GM12878 (cell line): ENCODE measurements at regions not wholly inside any gene's neighbourhood (a gene's known extent, or its start where the extent isn't known, plus 50 kb on each side); places are given as distances from the start of the nearest gene placed in this dataset.

Experiments used
- ATAC-seq: fragments of 200-7000 bp; cut with Tn5 transposase; 3 replicates; pipeline ENCODE4 v1.9.1; 2020; ENCODE audit warnings: mild to moderate bottlenecking, moderate library complexity
- BruUV-seq: library from RNA; stranded (reverse); fragments of 400-500 nt; replicated peaks from 2 replicates; lab custom pipeline; 2021; lab: Mats Ljungman, UMichigan
- CTCF ChIA-PET: fragments of 300-600 bp; sonication (Branson Sonifier 250); formaldehyde crosslinking; extraction: SDS; loops from one replicate; lab custom pipeline; 2021; ENCODE audit warnings: inconsistent platforms; lab: Yijun Ruan, JAX
- POLR2A ChIA-PET: fragments of 350-600 bp; formaldehyde crosslinking; extraction: SDS; loops from one replicate; lab custom pipeline; 2021; ENCODE audit warnings: inconsistent platforms; lab: Charles Lee
- RAD21 ChIA-PET: fragments of 300-600 bp; sonication (Branson Sonifier 250); formaldehyde crosslinking; loops from one replicate; lab custom pipeline; 2023; ENCODE audit warnings: antibody characterized with exemption; ENCODE audit not compliant: unreplicated experiment; lab: Charles Lee
- SMC1A ChIA-PET: fragments of 300-600 bp; sonication (Branson Sonifier 250); formaldehyde crosslinking; loops from one replicate; lab custom pipeline; 2023; ENCODE audit not compliant: unreplicated experiment, uncharacterized antibody; lab: Charles Lee
- DNase-seq: peaks from one replicate; pipeline ENCODE4 v3.0.0-alpha.2; 2011; ENCODE audit warnings: low read depth, low spot score
- FAIRE-seq: peaks from 3 replicates; lab custom pipeline; 2011; peaks lifted over from hg19 to GRCh38; lab: Jason Lieb, UNC
- H2AFZ ChIP-seq: 2 replicates; pipeline ENCODE4 v1.6.0; 2011; ENCODE audit warnings: low read depth, low read length, control low read depth; ENCODE audit not compliant: control insufficient read depth
- H3K27ac ChIP-seq: 2 replicates; pipeline ENCODE4 v1.5.1; 2011; ENCODE audit warnings: control low read depth; ENCODE audit not compliant: control insufficient read depth, insufficient read depth
- H3K27me3 ChIP-seq, 2 experiments: replicated peaks in 1 of 2; 2 replicates each; pipeline versions ENCODE4 v1.6.0 to v1.6.1; 2011; ENCODE audit warnings: low read length in 1 of 2; ENCODE audit not compliant: control insufficient read depth in 2 of 2, insufficient read depth in 2 of 2
- H3K36me3 ChIP-seq, 2 experiments: 2 replicates each; pipeline ENCODE4 v1.5.1; 2011; ENCODE audit warnings: low read length in 1 of 2; ENCODE audit not compliant: control insufficient read depth in 2 of 2, insufficient read depth in 2 of 2
- H3K4me1 ChIP-seq: 2 replicates; pipeline ENCODE4 v1.6.1; 2011; ENCODE audit warnings: mild to moderate bottlenecking, low read length, moderate library complexity, mixed read lengths; ENCODE audit not compliant: control insufficient read depth, insufficient read depth
- H3K4me2 ChIP-seq: 2 replicates; pipeline ENCODE4 v1.6.0; 2011; ENCODE audit warnings: control low read depth; ENCODE audit not compliant: control insufficient read depth, insufficient read depth
- H3K4me3 ChIP-seq: fragments of 200-600 bp; sonication (generic); 2 replicates; pipeline ENCODE4 v1.5.1; 2016
- H3K79me2 ChIP-seq: 2 replicates; pipeline ENCODE4 v1.6.0; 2011; ENCODE audit warnings: low read length; ENCODE audit not compliant: control insufficient read depth, insufficient read depth
- H3K9ac ChIP-seq: 2 replicates; pipeline ENCODE4 v1.8.0; 2011; ENCODE audit warnings: low read length, control low read depth, mixed read lengths; ENCODE audit not compliant: control insufficient read depth, insufficient read depth
- H3K9me3 ChIP-seq: replicated peaks from 3 replicates; pipeline ENCODE4 v1.5.1; 2011; ENCODE audit warnings: mild to moderate bottlenecking, low read length; ENCODE audit not compliant: control insufficient read depth, insufficient read depth
- H4K20me1 ChIP-seq: 2 replicates; pipeline ENCODE4 v1.6.0; 2011; ENCODE audit not compliant: control insufficient read depth, insufficient read depth
- CBFB ChIP-seq: IDR thresholded peaks from 2 replicates; pipeline ENCODE4 v1.6.1; 2016; ENCODE audit warnings: antibody characterized with exemption, low read depth
- CTCF ChIP-seq, 3 experiments: IDR thresholded peaks in 2 of 3; conservative IDR thresholded peaks in 1 of 3; 2 replicates each; pipeline ENCODE4 v1.5.1; 2011; ENCODE audit warnings: low read depth in 3 of 3, low read length in 3 of 3, mild to moderate bottlenecking in 3 of 3, control low read depth in 2 of 3, moderate library complexity in 2 of 3, inconsistent platforms in 1 of 3, mixed read lengths in 1 of 3; ENCODE audit not compliant: control insufficient read depth in 2 of 3, insufficient read depth in 1 of 3; ENCODE audit errors: extremely low read depth in 1 of 3
- DPF2 ChIP-seq: fragments of 450-650 bp; IDR thresholded peaks from 2 replicates; pipeline ENCODE4 v1.6.1; 2017; ENCODE audit warnings: mild to moderate bottlenecking
- ESRRA ChIP-seq: IDR thresholded peaks from 2 replicates; pipeline ENCODE4 v1.6.1; 2012; ENCODE audit warnings: mild to moderate bottlenecking, low read length, improper control_type of control experiment
- NBN ChIP-seq: fragments of 450-650 bp; IDR thresholded peaks from 2 replicates; pipeline ENCODE4 v1.6.1; 2016
- NFIC ChIP-seq: IDR thresholded peaks from 2 replicates; pipeline ENCODE4 v1.6.1; 2012; ENCODE audit warnings: low read depth, mild to moderate bottlenecking, inconsistent platforms, low read length, moderate library complexity
- POLR2AphosphoS5 ChIP-seq: IDR thresholded peaks from 2 replicates; pipeline ENCODE4 v1.6.1; 2011; ENCODE audit warnings: mild to moderate bottlenecking, low read length, inconsistent platforms
- SUPT20H ChIP-seq: IDR thresholded peaks from 2 replicates; pipeline ENCODE4 v1.6.1; 2011; ENCODE audit warnings: low read depth, mild to moderate bottlenecking, low read length, moderate library complexity, borderline replicate concordance; ENCODE audit not compliant: control insufficient read depth
- YY1 ChIP-seq: IDR thresholded peaks from 2 replicates; pipeline ENCODE4 v1.6.1; 2011; ENCODE audit warnings: low read depth, mild to moderate bottlenecking, low read length
- ZNF207 ChIP-seq: fragments of 450-650 bp; IDR thresholded peaks from 2 replicates; pipeline ENCODE4 v1.6.1; 2014; ENCODE audit warnings: antibody characterized with exemption, mild to moderate bottlenecking, borderline replicate concordance
- ZNF24 ChIP-seq: fragments of 450-650 bp; IDR thresholded peaks from 2 replicates; pipeline ENCODE4 v1.6.1; 2017; ENCODE audit warnings: antibody characterized with exemption, mild to moderate bottlenecking
- WGBS: methylation state at CpG from one replicate; pipeline ENCODE4 v1.1.6; 2016; ENCODE audit warnings: low lambda C conversion rate; ENCODE audit not compliant: insufficient replicate concordance, insufficient coverage; ENCODE audit errors: missing lambda C conversion rate; 5-methylcytosine and 5-hydroxymethylcytosine counted together
- in situ Hi-C: fragments of 300-500 bp; cut with MboI; formaldehyde crosslinking; loops from 9 replicates; pipeline ENCODE4 v1.14.3; 2018; ENCODE audit warnings: mixed read lengths
- intact Hi-C: fragments of 100-400 bp; cut with micrococcal nuclease; formaldehyde crosslinking; loops from one replicate; pipeline ENCODE4 v1.14.2; 2022; ENCODE audit not compliant: unreplicated experiment
- TF ChIP-seq, protein P1 (sequence below): fragments of 450-650 bp; IDR thresholded peaks from 2 replicates; pipeline ENCODE4 v1.6.1; 2017; ENCODE audit warnings: mild to moderate bottlenecking, moderate library complexity
- TF ChIP-seq, protein P2 (sequence below): fragments of 450-650 bp; IDR thresholded peaks from 2 replicates; pipeline ENCODE4 v1.6.1; 2017; ENCODE audit warnings: borderline replicate concordance

DNA sequence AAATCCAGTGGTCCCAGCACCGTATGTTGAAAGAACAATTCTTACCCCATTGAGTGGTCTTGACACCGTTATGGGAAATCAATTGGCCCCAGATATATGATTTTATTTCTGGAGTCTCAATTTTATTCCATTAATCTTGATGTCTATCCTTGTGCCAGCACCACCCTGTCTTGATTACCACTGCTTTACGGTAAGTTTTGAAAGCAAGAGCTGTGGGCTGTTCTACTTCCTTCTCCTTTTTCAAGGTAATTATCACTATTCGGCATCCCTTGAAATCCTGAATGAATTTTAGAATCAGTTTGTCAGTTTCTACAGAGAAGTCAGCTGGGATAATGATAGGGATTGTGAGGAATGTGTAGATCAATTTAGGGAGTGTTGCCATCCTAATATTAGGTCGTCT lies 160.8 kb upstream of the SFSWAP start:
- WGBS: 22% methylated on average over 5 of the region's 5 CpGs

More for the DNA sequence above, 160.8 kb upstream of the SFSWAP start:
- no peaks in the 10 kb centered on the region for H4K20me1 ChIP-seq
- DNase-seq: no peak
- H3K9ac ChIP-seq: no peak overlapping the region
- H3K27me3 ChIP-seq: peaks cover 0 to 1% of the 10 kb centered on the region in 2 experiments; a peak in 2 of 4 replicates
- no peak overlapping the region for H2AFZ ChIP-seq
- H3K9me3 ChIP-seq: no peaks in the 10 kb centered on the region
- no peak overlapping the region for H3K4me3 ChIP-seq
- no peak overlapping the region for H3K27ac ChIP-seq
- no peaks in the 10 kb centered on the region for H3K4me1 ChIP-seq
- intact Hi-C loops: no loop called here
- ChIA-PET SMC1A (no interaction called here), CTCF (no interaction called here)
- TF ChIP-seq DPF2 (no peak), ZNF207 (no peak), YY1 (no peak), CBFB (no peak), CTCF (IDR thresholded peaks at IDR 0.05 in 2 of 3, conservative IDR thresholded peaks at IDR 0.05 in 1 of 3; ENCODE audit: control insufficient read depth in 2 of 3, extremely low read depth in 1 of 3, insufficient read depth in 1 of 3, low read depth in 3 of 3, low read length in 3 of 3) (no peak), POLR2AphosphoS5 (no peak), ZNF24 (no peak), SUPT20H (no peak), NFIC (no peak), NBN (no peak), ESRRA (no peak)
- TF ChIP-seq, protein P1, sequence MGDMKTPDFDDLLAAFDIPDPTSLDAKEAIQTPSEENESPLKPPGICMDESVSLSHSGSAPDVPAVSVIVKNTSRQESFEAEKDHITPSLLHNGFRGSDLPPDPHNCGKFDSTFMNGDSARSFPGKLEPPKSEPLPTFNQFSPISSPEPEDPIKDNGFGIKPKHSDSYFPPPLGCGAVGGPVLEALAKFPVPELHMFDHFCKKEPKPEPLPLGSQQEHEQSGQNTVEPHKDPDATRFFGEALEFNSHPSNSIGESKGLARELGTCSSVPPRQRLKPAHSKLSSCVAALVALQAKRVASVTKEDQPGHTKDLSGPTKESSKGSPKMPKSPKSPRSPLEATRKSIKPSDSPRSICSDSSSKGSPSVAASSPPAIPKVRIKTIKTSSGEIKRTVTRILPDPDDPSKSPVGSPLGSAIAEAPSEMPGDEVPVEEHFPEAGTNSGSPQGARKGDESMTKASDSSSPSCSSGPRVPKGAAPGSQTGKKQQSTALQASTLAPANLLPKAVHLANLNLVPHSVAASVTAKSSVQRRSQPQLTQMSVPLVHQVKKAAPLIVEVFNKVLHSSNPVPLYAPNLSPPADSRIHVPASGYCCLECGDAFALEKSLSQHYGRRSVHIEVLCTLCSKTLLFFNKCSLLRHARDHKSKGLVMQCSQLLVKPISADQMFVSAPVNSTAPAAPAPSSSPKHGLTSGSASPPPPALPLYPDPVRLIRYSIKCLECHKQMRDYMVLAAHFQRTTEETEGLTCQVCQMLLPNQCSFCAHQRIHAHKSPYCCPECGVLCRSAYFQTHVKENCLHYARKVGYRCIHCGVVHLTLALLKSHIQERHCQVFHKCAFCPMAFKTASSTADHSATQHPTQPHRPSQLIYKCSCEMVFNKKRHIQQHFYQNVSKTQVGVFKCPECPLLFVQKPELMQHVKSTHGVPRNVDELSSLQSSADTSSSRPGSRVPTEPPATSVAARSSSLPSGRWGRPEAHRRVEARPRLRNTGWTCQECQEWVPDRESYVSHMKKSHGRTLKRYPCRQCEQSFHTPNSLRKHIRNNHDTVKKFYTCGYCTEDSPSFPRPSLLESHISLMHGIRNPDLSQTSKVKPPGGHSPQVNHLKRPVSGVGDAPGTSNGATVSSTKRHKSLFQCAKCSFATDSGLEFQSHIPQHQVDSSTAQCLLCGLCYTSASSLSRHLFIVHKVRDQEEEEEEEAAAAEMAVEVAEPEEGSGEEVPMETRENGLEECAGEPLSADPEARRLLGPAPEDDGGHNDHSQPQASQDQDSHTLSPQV: no peak
- TF ChIP-seq, protein P2, sequence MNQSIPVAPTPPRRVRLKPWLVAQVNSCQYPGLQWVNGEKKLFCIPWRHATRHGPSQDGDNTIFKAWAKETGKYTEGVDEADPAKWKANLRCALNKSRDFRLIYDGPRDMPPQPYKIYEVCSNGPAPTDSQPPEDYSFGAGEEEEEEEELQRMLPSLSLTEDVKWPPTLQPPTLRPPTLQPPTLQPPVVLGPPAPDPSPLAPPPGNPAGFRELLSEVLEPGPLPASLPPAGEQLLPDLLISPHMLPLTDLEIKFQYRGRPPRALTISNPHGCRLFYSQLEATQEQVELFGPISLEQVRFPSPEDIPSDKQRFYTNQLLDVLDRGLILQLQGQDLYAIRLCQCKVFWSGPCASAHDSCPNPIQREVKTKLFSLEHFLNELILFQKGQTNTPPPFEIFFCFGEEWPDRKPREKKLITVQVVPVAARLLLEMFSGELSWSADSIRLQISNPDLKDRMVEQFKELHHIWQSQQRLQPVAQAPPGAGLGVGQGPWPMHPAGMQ: no peak
- TF ChIP-seq, all 136 proteins: peak for 0
- ChIA-PET RAD21 (no interaction called here), POLR2A (no interaction called here)
- H3K4me2 ChIP-seq: no peak overlapping the region
- ATAC-seq (no peak), FAIRE-seq (no peak)
- in situ Hi-C loops: no loop called here
- no TSS peak for BruUV-seq
- H3K79me2 ChIP-seq: no peaks in the 10 kb centered on the region
- no peaks in the 10 kb centered on the region for H3K36me3 ChIP-seq
